Calu3 (cell line): ENCODE measurements at regions not wholly inside any gene's neighbourhood (a gene's known extent, or its start where the extent isn't known, plus 50 kb on each side); places are given as distances from the start of the nearest gene placed in this dataset.

Experiments
- BruUV-seq: library from RNA; stranded (reverse); fragments of 400-500 nt; replicated peaks from 2 replicates; lab custom pipeline; 2021; lab: Mats Ljungman, UMichigan
- CTCF ChIA-PET: fragments of 300-600 bp; sonication (Branson Sonifier 250); formaldehyde crosslinking; loops from one replicate; lab custom pipeline; 2022; ENCODE audit warnings: antibody characterized with exemption; lab: Charles Lee
- DNase-seq: peaks from one replicate; pipeline ENCODE4 v3.0.0; 2022
- H3K27ac Mint-ChIP-seq: one replicate; pipeline ENCODE4 v1.8.0; 2022; ENCODE audit warnings: mixed read lengths; ENCODE audit not compliant: unreplicated experiment
- H3K27me3 Mint-ChIP-seq: one replicate; pipeline ENCODE4 v1.8.0; 2022; ENCODE audit warnings: mixed read lengths; ENCODE audit not compliant: unreplicated experiment
- H3K36me3 Mint-ChIP-seq: one replicate; pipeline ENCODE4 v1.8.0; 2022; ENCODE audit warnings: mild to moderate bottlenecking, moderate library complexity, mixed read lengths; ENCODE audit not compliant: insufficient read depth, unreplicated experiment
- H3K4me1 Mint-ChIP-seq: one replicate; pipeline ENCODE4 v1.8.0; 2022; ENCODE audit warnings: mild to moderate bottlenecking, low read depth, mixed read lengths; ENCODE audit not compliant: unreplicated experiment
- H3K4me3 Mint-ChIP-seq: one replicate; pipeline ENCODE4 v1.8.0; 2022; ENCODE audit warnings: mild to moderate bottlenecking, low read depth, moderate library complexity, mixed read lengths; ENCODE audit not compliant: unreplicated experiment
- H3K9me3 Mint-ChIP-seq: one replicate; pipeline ENCODE4 v1.8.0; 2022; ENCODE audit warnings: low read depth, mixed read lengths; ENCODE audit not compliant: unreplicated experiment
- CTCF ChIP-seq: fragments of 200-600 bp; IDR thresholded peaks from one replicate; pipeline ENCODE4 v1.8.0; 2022; ENCODE audit warnings: antibody characterized with exemption; ENCODE audit not compliant: unreplicated experiment
- intact Hi-C: fragments of 100-400 bp; cut with micrococcal nuclease; formaldehyde crosslinking; loops from one replicate; pipeline ENCODE4 v1.10.0; 2022; ENCODE audit not compliant: unreplicated experiment

- DNase-seq: no peak
- intact Hi-C loops: no loop called here
- Mint-ChIP-seq H3K27ac (no peak overlapping the region), H3K9me3 (no peaks in the 10 kb centered on the region), H3K4me1 (no peaks in the 10 kb centered on the region), H3K4me3 (no peak overlapping the region), H3K36me3 (no peaks in the 10 kb centered on the region), H3K27me3 (peaks cover 29% of the 10 kb centered on the region)
- no TSS peak for BruUV-seq
- CTCF ChIA-PET: no interaction called here
- no peak for TF ChIP-seq CTCF
Measured at GRCh38 chr20:40354880-40355279, 334.2 kb downstream of the MAFB start.

GRCh38 chr20:40343390-40343789 is 345.6 kb downstream of the MAFB start:
- Mint-ChIP-seq H3K27ac (no peak overlapping the region), H3K9me3 (peaks cover 4% of the 10 kb centered on the region), H3K27me3 (peaks cover 18% of the 10 kb centered on the region), H3K36me3 (no peaks in the 10 kb centered on the region), H3K4me3 (no peak overlapping the region), H3K4me1 (no peaks in the 10 kb centered on the region)
- intact Hi-C loops: no loop called here
- DNase-seq: no peak
- no TSS peak for BruUV-seq
- CTCF ChIA-PET: no interaction called here
- no peak for TF ChIP-seq CTCF

GRCh38 chr20:40341561-40341960 is 347.5 kb downstream of the MAFB start:
- no peak for TF ChIP-seq CTCF
- BruUV-seq: no TSS peak
- Mint-ChIP-seq H3K4me1 (no peaks in the 10 kb centered on the region), H3K27ac (no peak overlapping the region), H3K36me3 (no peaks in the 10 kb centered on the region), H3K27me3 (peaks cover 18% of the 10 kb centered on the region), H3K9me3 (peaks cover 4% of the 10 kb centered on the region), H3K4me3 (no peak overlapping the region)
- CTCF ChIA-PET: no interaction called here
- intact Hi-C loops: no loop called here
- DNase-seq: no peak

GRCh38 chr20:40339661-40340449 is 349.2 kb downstream of the MAFB start:
- no peak for TF ChIP-seq CTCF
- no TSS peak for BruUV-seq
- intact Hi-C loops: no loop called here

More at GRCh38 chr20:40339661-40340449, 349.2 kb downstream of the MAFB start:
- DNase-seq: no peak
- Mint-ChIP-seq H3K9me3 (peaks cover 4% of the 10 kb centered on the region), H3K36me3 (no peaks in the 10 kb centered on the region), H3K27ac (no peak overlapping the region), H3K27me3 (peaks cover 25% of the 10 kb centered on the region), H3K4me3 (no peak overlapping the region), H3K4me1 (no peaks in the 10 kb centered on the region)
- CTCF ChIA-PET: no interaction called here
